Heart left ventricle (tissue), 16 donors: ENCODE measurements at regions not wholly inside any gene's neighbourhood (a gene's known extent, or its start where the extent isn't known, plus 50 kb on each side); places are given as distances from the start of the nearest gene placed in this dataset.

Source experiments
- ATAC-seq, 4 donors: fragments of 200-7000 bp; cut with Tn5 transposase; one replicate each; pipeline ENCODE4 v1.9.1; 2020 to 2022; ENCODE audit warnings: moderate library complexity in 4 of 4, mild to moderate bottlenecking in 3 of 4, moderate number of reproducible peaks in 1 of 4
- DNase-seq, 5 donors: peaks; one replicate each; pipeline ENCODE4 v3.0.0-alpha.2; 2020
- H3K27ac ChIP-seq, 12 donors: fragments of 200-600 bp; sonication (generic) in 4 of 12; one replicate each; pipeline versions ENCODE4 v1.5.0 to v1.8.0; 2016 to 2022; ENCODE audit warnings: mild to moderate bottlenecking in 2 of 12
- H3K27me3 ChIP-seq, 9 donors: fragments of 200-600 bp; sonication (generic) in 2 of 9; one replicate each; pipeline versions ENCODE4 v1.5.1 to v1.8.0; 2016 to 2022; ENCODE audit warnings: mild to moderate bottlenecking in 3 of 9
- H3K36me3 ChIP-seq, 9 donors: fragments of 200-600 bp; sonication (generic) in 2 of 9; one replicate each; pipeline versions ENCODE4 v1.5.0 to v1.8.0; 2018 to 2022; ENCODE audit warnings: mild to moderate bottlenecking in 2 of 9
- H3K4me1 ChIP-seq, 12 donors: fragments of 200-600 bp; sonication (generic) in 4 of 12; one replicate each; pipeline versions ENCODE4 v1.5.0 to v1.8.0; 2016 to 2022; ENCODE audit warnings: mild to moderate bottlenecking in 3 of 12
- H3K4me3 ChIP-seq, 12 donors: fragments of 200-600 bp; sonication (generic) in 4 of 12; one replicate each; pipeline versions ENCODE4 v1.5.0 to v1.8.0; 2017 to 2022; ENCODE audit warnings: mild to moderate bottlenecking in 9 of 12, moderate library complexity in 4 of 12
- H3K9me3 ChIP-seq, 12 donors: fragments of 200-600 bp; sonication (generic) in 4 of 12; one replicate each; pipeline versions ENCODE4 v1.5.0 to v1.8.0; 2016 to 2022; ENCODE audit warnings: mild to moderate bottlenecking in 1 of 12
- CTCF ChIP-seq, 12 donors: fragments of 200-600 bp; sonication (generic) in 4 of 12; IDR thresholded peaks; one replicate each; pipeline versions ENCODE4 v1.5.0 to v1.8.0; 2018 to 2022; ENCODE audit warnings: antibody characterized with exemption in 12 of 12, mild to moderate bottlenecking in 5 of 12
- POLR2A ChIP-seq, 2 donors: fragments of 450-650 bp; IDR thresholded peaks; one replicate each; pipeline ENCODE4 v1.6.1; 2017; ENCODE audit warnings: antibody characterized with exemption in 2 of 2, mild to moderate bottlenecking in 2 of 2, moderate library complexity in 2 of 2
- WGBS, 4 donors: extraction: QIAGEN DNeasy Blood & Tissue Kit in 2 of 4; methylation state at CpG; one replicate each; pipeline versions ENCODE4 v1.1.5 to v1.1.7; 2013 to 2018; 5-methylcytosine and 5-hydroxymethylcytosine counted together
- intact Hi-C, 10 donors: fragments of 100-400 bp; cut with DNase I; formaldehyde crosslinking; loops; one replicate each; pipeline versions ENCODE4 v1.11.1 to v1.14.2; 2022
- donor health status: ischemic (EF 13 %, LVEDD 7.1; RV severe dilation, severe dysfunction).
- donor health status: healthy with polysubstance abuse.
- donor health status: DM: no; HTN: yes; CAD: no.
- donor health status: DM: no; HTN: no; CAD: no.
- donor health status: ischemic (EF 25% LVEDD 6.9; RV normal size, moderate dysfunction).
- donor health status: ischemic (EF 25% LVEDD 5.7; RV mildly dilated, moderate dysfunction).
- donor health status: healthy.
- donor health status: DM: yes; HTN: yes; CAD: no.
- donor health status: ischemic (EF 35%, LVEDD 5.7; RV mildly dilated, moderate dysfunction).
- donor health status: nonischemic (EF 11% LVEDD 7.7; RV severe dilation, severe dysfunction).
- donor health status: DM: yes; HTN: yes; CAD: no.
- donor health status: PGD.
- donor health status: ischemic (EF 29% LVEDD 5.4; RV normal size, mild dysfunction).
- donor health status: nonischemic (EF 23%, LVEDD 6.1; RV moderate dilation, normal function).

- H3K27me3 ChIP-seq, result no peaks in the 10 kb centered on the region
- no peaks in the 10 kb centered on the region for H3K36me3 ChIP-seq
- H3K9me3 ChIP-seq, result no peaks in the 10 kb centered on the region
- TF ChIP-seq CTCF (IDR thresholded peaks at IDR 0.05), result no peak
- TF ChIP-seq POLR2A (IDR thresholded peaks at IDR 0.05), result no peak
- 89 to 93% (median 93%) methylated on average over 4 of the region's 4 CpGs for WGBS, 4 donors
- intact Hi-C loops, result no loop called here
- no peak overlapping the region for H3K4me3 ChIP-seq
- H3K27ac ChIP-seq, result no peak overlapping the region
- H3K4me1 ChIP-seq, result no peaks in the 10 kb centered on the region
- ATAC-seq, result no peak
- no peak for DNase-seq
These were observed 97.1 kb upstream of the FAM9B start for GRCh38 chrX:9131066-9131465.

- Histone ChIP-seq H3K4me3 (no peak overlapping the region), H3K27ac (no peak overlapping the region), H3K36me3 (no peaks in the 10 kb centered on the region), H3K9me3 (no peaks in the 10 kb centered on the region), H3K4me1 (no peaks in the 10 kb centered on the region), H3K27me3 (no peaks in the 10 kb centered on the region)
- 60 to 80% (median 71%) methylated on average over 5 of the region's 5 CpGs for whole genome bisulfite sequencing, 4 donors
- ATAC-seq (no peak), DNase-seq (no peak)
- intact Hi-C loops, result no loop called here
- TF ChIP-seq CTCF (IDR thresholded peaks at IDR 0.05) (no peak), POLR2A (IDR thresholded peaks at IDR 0.05) (no peak)
These were observed 98.2 kb upstream of the FAM9B start for GRCh38 chrX:9132036-9132638.

GRCh38 chrX:9133426-9133825 lies 99.5 kb upstream of the FAM9B start:
- H3K36me3 ChIP-seq, result no peaks in the 10 kb centered on the region
- no peak for ATAC-seq
- no peak overlapping the region for H3K27ac ChIP-seq
- no peak overlapping the region for H3K4me3 ChIP-seq
- H3K9me3 ChIP-seq, result no peaks in the 10 kb centered on the region
- TF ChIP-seq CTCF (IDR thresholded peaks at IDR 0.05), result no peak
- TF ChIP-seq POLR2A (IDR thresholded peaks at IDR 0.05), result no peak
- no peaks in the 10 kb centered on the region for H3K4me1 ChIP-seq
- peaks cover 0 to 3% (median 0%) of the 10 kb centered on the region in 9 donors for H3K27me3 ChIP-seq
- intact Hi-C loops, result no loop called here
- no peak for DNase-seq
- WGBS, 4 donors, result 36 to 87% (median 70%) methylated on average over 1 of the region's 1 CpG

- no peaks in the 10 kb centered on the region for H3K36me3 ChIP-seq
- no peak overlapping the region for H3K27ac ChIP-seq
- 58 to 72% (median 66%) methylated on average over 6 of the region's 6 CpGs for WGBS, 4 donors
- no peak for TF ChIP-seq POLR2A (IDR thresholded peaks at IDR 0.05)
- TF ChIP-seq CTCF (IDR thresholded peaks at IDR 0.05), result no peak
- H3K9me3 ChIP-seq, result no peaks in the 10 kb centered on the region
- ATAC-seq (no peak), DNase-seq (no peak)
- H3K4me1 ChIP-seq, result no peaks in the 10 kb centered on the region
- H3K27me3 ChIP-seq, result peaks cover 0 to 3% (median 0%) of the 10 kb centered on the region in 9 donors
- no peak overlapping the region for H3K4me3 ChIP-seq
- intact Hi-C loops, result no loop called here
These were observed 100.4 kb upstream of the FAM9B start for GRCh38 chrX:9134366-9134765.
